Fibroblast of lung (primary cell): ENCODE measurements at regions not wholly inside any gene's neighbourhood (a gene's known extent, or its start where the extent isn't known, plus 50 kb on each side); places are given as distances from the start of the nearest gene placed in this dataset.

Experiments
- DNase-seq, 2 donors: peaks; one replicate each; pipeline versions ENCODE4 v3.0.0 to v3.0.0-alpha.2; 2010; ENCODE audit warnings: low read depth in 2 of 2
- H2AFZ ChIP-seq: 2 replicates; pipeline ENCODE4 v1.5.1; 2012; ENCODE audit warnings: low read length, control low read depth, inconsistent platforms
- H3K27ac ChIP-seq: 2 replicates; pipeline ENCODE4 v1.5.1; 2011; ENCODE audit warnings: low read length, control low read depth; ENCODE audit not compliant: insufficient read depth
- H3K27me3 ChIP-seq: 2 replicates; pipeline ENCODE4 v1.5.1; 2011; ENCODE audit warnings: mild to moderate bottlenecking, low read length; ENCODE audit not compliant: control insufficient read depth, insufficient read depth
- H3K36me3 ChIP-seq: 2 replicates; pipeline ENCODE4 v1.5.1; 2011; ENCODE audit warnings: low read length; ENCODE audit not compliant: control insufficient read depth, insufficient read depth
- H3K4me1 ChIP-seq: 2 replicates; pipeline ENCODE4 v1.5.1; 2011; ENCODE audit warnings: low read length; ENCODE audit not compliant: control insufficient read depth, insufficient read depth; ENCODE audit errors: extremely low read depth
- H3K4me2 ChIP-seq: 2 replicates; pipeline ENCODE4 v1.5.1; 2011; ENCODE audit warnings: low read length, control low read depth; ENCODE audit not compliant: insufficient read depth; ENCODE audit errors: extremely low read depth
- H3K4me3 ChIP-seq, 4 experiments: fragments of 200-600 bp in 1 of 4; sonication (generic) in 1 of 4; replicated peaks in 1 of 4; 2 replicates each; pipeline ENCODE4 v1.5.1; 2011 to 2016; ENCODE audit warnings: low read length in 4 of 4, low read depth in 3 of 4, mild to moderate bottlenecking in 3 of 4, control low read depth in 2 of 4, inconsistent platforms in 1 of 4, mixed read lengths in 1 of 4; ENCODE audit not compliant: insufficient read depth in 1 of 4; ENCODE audit errors: control extremely low read depth in 1 of 4
- H3K79me2 ChIP-seq: 2 replicates; pipeline ENCODE4 v1.5.1; 2012; ENCODE audit warnings: mild to moderate bottlenecking, low read length, inconsistent platforms; ENCODE audit not compliant: control insufficient read depth, insufficient read depth
- H3K9ac ChIP-seq: 2 replicates; pipeline ENCODE4 v1.5.1; 2011; ENCODE audit warnings: mild to moderate bottlenecking, low read length, control low read depth; ENCODE audit not compliant: insufficient read depth
- H3K9me3 ChIP-seq: 2 replicates; pipeline ENCODE4 v1.5.1; 2012; ENCODE audit warnings: low read depth, low read length; ENCODE audit not compliant: control insufficient read depth, insufficient read depth
- H4K20me1 ChIP-seq: 2 replicates; pipeline ENCODE4 v1.5.1; 2011; ENCODE audit warnings: low read length; ENCODE audit not compliant: control insufficient read depth, insufficient read depth; ENCODE audit errors: extremely low read depth
- EZH2 ChIP-seq: IDR thresholded peaks from 2 replicates; pipeline ENCODE4 v1.5.1; 2012; ENCODE audit warnings: low read length, control low read depth, mild to moderate bottlenecking; ENCODE audit errors: missing control alignments
- TF ChIP-seq, protein P1 (sequence below), 2 donors: IDR thresholded peaks in 1 of 2; conservative IDR thresholded peaks in 1 of 2; 1 replicate in 1 of 2; 2 replicates in 1 of 2; pipeline ENCODE4 v1.5.1; 2011 to 2012; ENCODE audit warnings: low read length in 2 of 2, control low read depth in 1 of 2, inconsistent platforms in 1 of 2, low read depth in 1 of 2, mild to moderate bottlenecking in 1 of 2

DNA sequence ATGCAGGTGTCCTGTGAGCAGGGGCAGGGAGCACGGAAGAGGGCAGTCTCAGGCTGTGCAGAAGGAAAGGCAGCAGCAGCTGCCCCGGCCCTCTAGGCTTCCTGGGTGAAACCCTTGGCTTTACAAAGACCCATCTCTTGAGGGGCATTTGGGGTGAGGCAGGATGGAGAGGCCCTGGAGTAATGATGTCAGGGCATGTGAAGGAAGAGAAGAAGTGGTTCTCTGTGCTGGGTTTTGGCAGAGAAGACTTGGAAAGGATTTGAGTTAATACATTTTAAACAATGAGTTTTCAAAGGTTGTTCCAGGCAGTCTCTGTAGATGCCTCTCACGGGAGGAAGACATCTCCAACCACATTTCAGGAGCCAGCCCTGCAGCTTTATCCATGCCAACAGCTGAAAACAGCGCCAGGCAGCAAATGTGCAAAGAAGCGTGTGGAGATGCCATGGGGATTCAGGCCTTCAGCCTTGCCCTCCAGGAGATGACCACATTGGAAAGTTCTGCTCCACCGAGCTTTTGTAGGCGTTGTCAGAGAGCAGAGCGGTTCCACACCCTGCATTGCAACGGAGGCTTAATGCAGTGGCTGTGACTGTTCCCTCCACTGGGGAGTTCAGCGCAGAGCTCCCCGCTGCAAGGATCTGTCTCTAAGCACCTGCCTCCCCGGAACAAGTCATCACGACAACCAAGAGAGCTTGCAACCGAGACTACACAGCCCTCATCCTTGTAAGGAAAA, 322.8 kb downstream of the UQCRFS1 start:
- TF ChIP-seq EZH2, result no peak
- TF ChIP-seq, protein P1, sequence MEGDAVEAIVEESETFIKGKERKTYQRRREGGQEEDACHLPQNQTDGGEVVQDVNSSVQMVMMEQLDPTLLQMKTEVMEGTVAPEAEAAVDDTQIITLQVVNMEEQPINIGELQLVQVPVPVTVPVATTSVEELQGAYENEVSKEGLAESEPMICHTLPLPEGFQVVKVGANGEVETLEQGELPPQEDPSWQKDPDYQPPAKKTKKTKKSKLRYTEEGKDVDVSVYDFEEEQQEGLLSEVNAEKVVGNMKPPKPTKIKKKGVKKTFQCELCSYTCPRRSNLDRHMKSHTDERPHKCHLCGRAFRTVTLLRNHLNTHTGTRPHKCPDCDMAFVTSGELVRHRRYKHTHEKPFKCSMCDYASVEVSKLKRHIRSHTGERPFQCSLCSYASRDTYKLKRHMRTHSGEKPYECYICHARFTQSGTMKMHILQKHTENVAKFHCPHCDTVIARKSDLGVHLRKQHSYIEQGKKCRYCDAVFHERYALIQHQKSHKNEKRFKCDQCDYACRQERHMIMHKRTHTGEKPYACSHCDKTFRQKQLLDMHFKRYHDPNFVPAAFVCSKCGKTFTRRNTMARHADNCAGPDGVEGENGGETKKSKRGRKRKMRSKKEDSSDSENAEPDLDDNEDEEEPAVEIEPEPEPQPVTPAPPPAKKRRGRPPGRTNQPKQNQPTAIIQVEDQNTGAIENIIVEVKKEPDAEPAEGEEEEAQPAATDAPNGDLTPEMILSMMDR (conservative IDR thresholded peaks at IDR 0.05 in 1 of 2, IDR thresholded peaks at IDR 0.05 in 1 of 2; ENCODE audit: low read depth in 1 of 2, low read length in 2 of 2), result no peak
- no peak for DNase-seq

GRCh38 chr19:28887920-28888618, 324.9 kb downstream of the UQCRFS1 start:
- no peak overlapping the region for H3K4me2 ChIP-seq
- no peaks in the 10 kb centered on the region for H3K36me3 ChIP-seq
- TF ChIP-seq EZH2, result no peak
- TF ChIP-seq, protein P1 (conservative IDR thresholded peaks at IDR 0.05 in 1 of 2, IDR thresholded peaks at IDR 0.05 in 1 of 2; ENCODE audit: low read depth in 1 of 2, low read length in 2 of 2), result no peak
- H3K4me1 ChIP-seq, result peaks cover 7% of the 10 kb centered on the region
- H3K4me3 ChIP-seq, result no peak overlapping the region
- no peaks in the 10 kb centered on the region for H3K27me3 ChIP-seq
- H3K9me3 ChIP-seq, result no peaks in the 10 kb centered on the region
- H3K79me2 ChIP-seq, result no peaks in the 10 kb centered on the region
- no peak overlapping the region for H3K9ac ChIP-seq
- no peak overlapping the region for H3K27ac ChIP-seq
- no peak for DNase-seq
- no peak overlapping the region for H2AFZ ChIP-seq
- no peaks in the 10 kb centered on the region for H4K20me1 ChIP-seq

More for the DNA sequence above, 322.8 kb downstream of the UQCRFS1 start:
- Histone ChIP-seq H3K9me3 (no peaks in the 10 kb centered on the region), H3K79me2 (no peaks in the 10 kb centered on the region), H3K27ac (no peak overlapping the region), H3K27me3 (no peaks in the 10 kb centered on the region), H3K9ac (no peak overlapping the region), H2AFZ (no peak overlapping the region), H3K36me3 (no peaks in the 10 kb centered on the region), H4K20me1 (no peaks in the 10 kb centered on the region), H3K4me1 (no peaks in the 10 kb centered on the region), H3K4me2 (no peak overlapping the region), H3K4me3 (no peak overlapping the region)

DNA sequence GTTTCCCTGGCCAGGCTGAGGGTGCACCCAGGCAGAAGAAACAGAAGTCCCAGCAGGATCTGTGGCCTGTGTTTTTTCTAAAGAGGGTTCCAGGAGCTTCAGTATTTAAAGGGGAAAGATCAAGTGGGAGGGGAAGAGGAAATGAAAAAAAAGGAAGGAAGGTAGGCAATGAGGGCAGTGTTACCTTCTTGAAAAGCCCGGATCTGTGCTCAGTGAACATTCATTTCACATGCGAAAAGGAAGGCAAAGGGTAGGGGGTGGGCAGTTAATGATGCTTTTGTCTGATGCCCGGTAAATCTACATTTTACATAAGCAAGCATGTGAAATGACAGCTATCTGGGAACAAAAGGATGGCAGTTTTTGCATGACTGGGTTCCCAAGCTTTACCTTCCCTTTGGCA, 326.2 kb downstream of the UQCRFS1 start:
- Histone ChIP-seq H3K9me3 (no peaks in the 10 kb centered on the region), H3K4me1 (peaks cover 11% of the 10 kb centered on the region), H2AFZ (no peak overlapping the region), H4K20me1 (no peaks in the 10 kb centered on the region), H3K27ac (no peak overlapping the region), H3K9ac (no peak overlapping the region), H3K4me3 (no peak overlapping the region), H3K4me2 (no peak overlapping the region), H3K79me2 (no peaks in the 10 kb centered on the region), H3K27me3 (no peaks in the 10 kb centered on the region), H3K36me3 (no peaks in the 10 kb centered on the region)
- DNase-seq, result no peak
- TF ChIP-seq, protein P1 (conservative IDR thresholded peaks at IDR 0.05 in 1 of 2, IDR thresholded peaks at IDR 0.05 in 1 of 2; ENCODE audit: low read depth in 1 of 2, low read length in 2 of 2), result no peak
- no peak for TF ChIP-seq EZH2
